ENCODE measurements at regions not wholly inside any gene's neighbourhood (a gene's known extent, or its start where the extent isn't known, plus 50 kb on each side); places are given as distances from the start of the nearest gene placed in this dataset.

GRCh38 chr17:13281626-13282025 lies 263.8 kb upstream of the ELAC2 start (continued):
- TF ChIP-seq, protein P1, sequence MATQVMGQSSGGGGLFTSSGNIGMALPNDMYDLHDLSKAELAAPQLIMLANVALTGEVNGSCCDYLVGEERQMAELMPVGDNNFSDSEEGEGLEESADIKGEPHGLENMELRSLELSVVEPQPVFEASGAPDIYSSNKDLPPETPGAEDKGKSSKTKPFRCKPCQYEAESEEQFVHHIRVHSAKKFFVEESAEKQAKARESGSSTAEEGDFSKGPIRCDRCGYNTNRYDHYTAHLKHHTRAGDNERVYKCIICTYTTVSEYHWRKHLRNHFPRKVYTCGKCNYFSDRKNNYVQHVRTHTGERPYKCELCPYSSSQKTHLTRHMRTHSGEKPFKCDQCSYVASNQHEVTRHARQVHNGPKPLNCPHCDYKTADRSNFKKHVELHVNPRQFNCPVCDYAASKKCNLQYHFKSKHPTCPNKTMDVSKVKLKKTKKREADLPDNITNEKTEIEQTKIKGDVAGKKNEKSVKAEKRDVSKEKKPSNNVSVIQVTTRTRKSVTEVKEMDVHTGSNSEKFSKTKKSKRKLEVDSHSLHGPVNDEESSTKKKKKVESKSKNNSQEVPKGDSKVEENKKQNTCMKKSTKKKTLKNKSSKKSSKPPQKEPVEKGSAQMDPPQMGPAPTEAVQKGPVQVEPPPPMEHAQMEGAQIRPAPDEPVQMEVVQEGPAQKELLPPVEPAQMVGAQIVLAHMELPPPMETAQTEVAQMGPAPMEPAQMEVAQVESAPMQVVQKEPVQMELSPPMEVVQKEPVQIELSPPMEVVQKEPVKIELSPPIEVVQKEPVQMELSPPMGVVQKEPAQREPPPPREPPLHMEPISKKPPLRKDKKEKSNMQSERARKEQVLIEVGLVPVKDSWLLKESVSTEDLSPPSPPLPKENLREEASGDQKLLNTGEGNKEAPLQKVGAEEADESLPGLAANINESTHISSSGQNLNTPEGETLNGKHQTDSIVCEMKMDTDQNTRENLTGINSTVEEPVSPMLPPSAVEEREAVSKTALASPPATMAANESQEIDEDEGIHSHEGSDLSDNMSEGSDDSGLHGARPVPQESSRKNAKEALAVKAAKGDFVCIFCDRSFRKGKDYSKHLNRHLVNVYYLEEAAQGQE (IDR thresholded peaks at IDR 0.05; ENCODE audit: unreplicated experiment) = no peak
- TF ChIP-seq NANOG (IDR thresholded peaks at IDR 0.05; ENCODE audit: borderline replicate concordance) = no peak
- TF ChIP-seq JUNB (IDR thresholded peaks at IDR 0.05; ENCODE audit: unreplicated experiment) = no peak

DNA sequence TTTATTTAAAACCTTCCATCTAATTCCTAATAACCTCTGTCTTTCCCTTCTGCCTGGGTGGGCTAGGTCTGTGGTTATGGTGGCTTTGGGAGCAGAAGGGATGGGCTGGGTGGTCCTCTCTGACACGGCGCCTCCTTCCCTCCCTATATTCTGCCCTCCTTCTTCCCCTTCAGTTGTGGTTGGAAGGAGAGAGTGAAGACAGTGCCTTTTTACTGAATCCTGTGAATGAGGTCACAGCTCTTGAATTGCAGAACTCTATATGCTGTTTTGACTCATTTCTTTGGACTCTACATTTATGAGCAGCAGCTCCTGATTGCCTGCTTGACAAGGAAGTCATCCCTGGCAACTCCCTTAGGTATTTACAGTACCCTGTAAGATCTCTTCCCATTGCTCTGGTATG lies 256.0 kb upstream of the ELAC2 start:
- Histone ChIP-seq H3K27ac (ENCODE audit: low read depth) (no peak overlapping the region), H3K79me2 (replicated peaks; ENCODE audit: insufficient read depth) (no peaks in the 10 kb centered on the region), H3F3A (replicated peaks; ENCODE audit: low read depth) (no peaks in the 10 kb centered on the region), H3K4me2 (no peak overlapping the region), H3K27me3 (ENCODE audit: insufficient read depth) (no peaks in the 10 kb centered on the region), H3K9me2 (ENCODE audit: insufficient read depth) (no peaks in the 10 kb centered on the region; the same call in 1 of the 2 replicates), H2AFZ (no peak overlapping the region), H3K4me1 (ENCODE audit: insufficient read depth) (no peaks in the 10 kb centered on the region), H3K36me3 (ENCODE audit: insufficient read depth) (no peaks in the 10 kb centered on the region), H3K4me3 (no peak overlapping the region), H4K20me1 (replicated peaks; ENCODE audit: insufficient read depth) (no peaks in the 10 kb centered on the region)
- no peak overlapping the region for H3K4me3 Mint-ChIP-seq
- no peaks in the 10 kb centered on the region for H3K4me1 Mint-ChIP-seq
- no peaks in the 10 kb centered on the region for H3K36me3 Mint-ChIP-seq (ENCODE audit: low read depth)
- no peaks in the 10 kb centered on the region; the same call in 2 of the 3 replicates for H3K9me3 Mint-ChIP-seq
- no peak overlapping the region for H3K27ac Mint-ChIP-seq
- peaks cover 8% of the 10 kb centered on the region for H3K27me3 Mint-ChIP-seq (ENCODE audit: insufficient read depth, low read depth, poor library complexity)
- DNase-seq (ENCODE audit: low spot score) = no peak
- ATAC-seq = no peak
- TF ChIP-seq ZNF114 (CRISPR knock-in tag; IDR thresholded peaks at IDR 0.05) = no peak
- no peak for TF ChIP-seq EZH2 (IDR thresholded peaks at IDR 0.05; ENCODE audit: low read depth, unreplicated experiment)
- TF ChIP-seq, protein P1 (IDR thresholded peaks at IDR 0.05; ENCODE audit: unreplicated experiment) = no peak
- TF ChIP-seq, protein P2, sequence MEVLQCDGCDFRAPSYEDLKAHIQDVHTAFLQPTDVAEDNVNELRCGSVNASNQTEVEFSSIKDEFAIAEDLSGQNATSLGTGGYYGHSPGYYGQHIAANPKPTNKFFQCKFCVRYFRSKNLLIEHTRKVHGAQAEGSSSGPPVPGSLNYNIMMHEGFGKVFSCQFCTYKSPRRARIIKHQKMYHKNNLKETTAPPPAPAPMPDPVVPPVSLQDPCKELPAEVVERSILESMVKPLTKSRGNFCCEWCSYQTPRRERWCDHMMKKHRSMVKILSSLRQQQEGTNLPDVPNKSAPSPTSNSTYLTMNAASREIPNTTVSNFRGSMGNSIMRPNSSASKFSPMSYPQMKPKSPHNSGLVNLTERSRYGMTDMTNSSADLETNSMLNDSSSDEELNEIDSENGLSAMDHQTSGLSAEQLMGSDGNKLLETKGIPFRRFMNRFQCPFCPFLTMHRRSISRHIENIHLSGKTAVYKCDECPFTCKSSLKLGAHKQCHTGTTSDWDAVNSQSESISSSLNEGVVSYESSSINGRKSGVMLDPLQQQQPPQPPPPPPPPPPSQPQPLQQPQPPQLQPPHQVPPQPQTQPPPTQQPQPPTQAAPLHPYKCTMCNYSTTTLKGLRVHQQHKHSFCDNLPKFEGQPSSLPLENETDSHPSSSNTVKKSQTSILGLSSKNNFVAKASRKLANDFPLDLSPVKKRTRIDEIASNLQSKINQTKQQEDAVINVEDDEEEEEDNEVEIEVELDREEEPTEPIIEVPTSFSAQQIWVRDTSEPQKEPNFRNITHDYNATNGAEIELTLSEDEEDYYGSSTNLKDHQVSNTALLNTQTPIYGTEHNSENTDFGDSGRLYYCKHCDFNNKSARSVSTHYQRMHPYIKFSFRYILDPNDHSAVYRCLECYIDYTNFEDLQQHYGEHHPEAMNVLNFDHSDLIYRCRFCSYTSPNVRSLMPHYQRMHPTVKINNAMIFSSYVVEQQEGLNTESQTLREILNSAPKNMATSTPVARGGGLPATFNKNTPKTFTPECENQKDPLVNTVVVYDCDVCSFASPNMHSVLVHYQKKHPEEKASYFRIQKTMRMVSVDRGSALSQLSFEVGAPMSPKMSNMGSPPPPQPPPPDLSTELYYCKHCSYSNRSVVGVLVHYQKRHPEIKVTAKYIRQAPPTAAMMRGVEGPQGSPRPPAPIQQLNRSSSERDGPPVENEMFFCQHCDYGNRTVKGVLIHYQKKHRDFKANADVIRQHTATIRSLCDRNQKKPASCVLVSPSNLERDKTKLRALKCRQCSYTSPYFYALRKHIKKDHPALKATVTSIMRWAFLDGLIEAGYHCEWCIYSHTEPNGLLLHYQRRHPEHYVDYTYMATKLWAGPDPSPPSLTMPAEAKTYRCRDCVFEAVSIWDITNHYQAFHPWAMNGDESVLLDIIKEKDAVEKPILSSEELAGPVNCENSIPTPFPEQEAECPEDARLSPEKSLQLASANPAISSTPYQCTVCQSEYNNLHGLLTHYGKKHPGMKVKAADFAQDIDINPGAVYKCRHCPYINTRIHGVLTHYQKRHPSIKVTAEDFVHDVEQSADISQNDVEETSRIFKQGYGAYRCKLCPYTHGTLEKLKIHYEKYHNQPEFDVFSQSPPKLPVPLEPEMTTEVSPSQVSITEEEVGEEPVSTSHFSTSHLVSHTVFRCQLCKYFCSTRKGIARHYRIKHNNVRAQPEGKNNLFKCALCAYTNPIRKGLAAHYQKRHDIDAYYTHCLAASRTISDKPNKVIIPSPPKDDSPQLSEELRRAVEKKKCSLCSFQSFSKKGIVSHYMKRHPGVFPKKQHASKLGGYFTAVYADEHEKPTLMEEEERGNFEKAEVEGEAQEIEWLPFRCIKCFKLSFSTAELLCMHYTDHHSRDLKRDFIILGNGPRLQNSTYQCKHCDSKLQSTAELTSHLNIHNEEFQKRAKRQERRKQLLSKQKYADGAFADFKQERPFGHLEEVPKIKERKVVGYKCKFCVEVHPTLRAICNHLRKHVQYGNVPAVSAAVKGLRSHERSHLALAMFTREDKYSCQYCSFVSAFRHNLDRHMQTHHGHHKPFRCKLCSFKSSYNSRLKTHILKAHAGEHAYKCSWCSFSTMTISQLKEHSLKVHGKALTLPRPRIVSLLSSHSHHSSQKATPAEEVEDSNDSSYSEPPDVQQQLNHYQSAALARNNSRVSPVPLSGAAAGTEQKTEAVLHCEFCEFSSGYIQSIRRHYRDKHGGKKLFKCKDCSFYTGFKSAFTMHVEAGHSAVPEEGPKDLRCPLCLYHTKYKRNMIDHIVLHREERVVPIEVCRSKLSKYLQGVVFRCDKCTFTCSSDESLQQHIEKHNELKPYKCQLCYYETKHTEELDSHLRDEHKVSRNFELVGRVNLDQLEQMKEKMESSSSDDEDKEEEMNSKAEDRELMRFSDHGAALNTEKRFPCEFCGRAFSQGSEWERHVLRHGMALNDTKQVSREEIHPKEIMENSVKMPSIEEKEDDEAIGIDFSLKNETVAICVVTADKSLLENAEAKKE (CRISPR knock-in tag; IDR thresholded peaks at IDR 0.05) = no peak
- no peak for TF ChIP-seq CREB1 (CRISPR knock-in tag; IDR thresholded peaks at IDR 0.05; ENCODE audit: low read depth)
- no peak for TF ChIP-seq STAT1 (IDR thresholded peaks at IDR 0.05; ENCODE audit: unreplicated experiment)
- no peak for TF ChIP-seq NANOG (IDR thresholded peaks at IDR 0.05; ENCODE audit: borderline replicate concordance)
- TF ChIP-seq EZH2phosphoT487 (IDR thresholded peaks at IDR 0.05; ENCODE audit: unreplicated experiment) = no peak
- TF ChIP-seq, protein P3, sequence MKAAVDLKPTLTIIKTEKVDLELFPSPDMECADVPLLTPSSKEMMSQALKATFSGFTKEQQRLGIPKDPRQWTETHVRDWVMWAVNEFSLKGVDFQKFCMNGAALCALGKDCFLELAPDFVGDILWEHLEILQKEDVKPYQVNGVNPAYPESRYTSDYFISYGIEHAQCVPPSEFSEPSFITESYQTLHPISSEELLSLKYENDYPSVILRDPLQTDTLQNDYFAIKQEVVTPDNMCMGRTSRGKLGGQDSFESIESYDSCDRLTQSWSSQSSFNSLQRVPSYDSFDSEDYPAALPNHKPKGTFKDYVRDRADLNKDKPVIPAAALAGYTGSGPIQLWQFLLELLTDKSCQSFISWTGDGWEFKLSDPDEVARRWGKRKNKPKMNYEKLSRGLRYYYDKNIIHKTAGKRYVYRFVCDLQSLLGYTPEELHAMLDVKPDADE (IDR thresholded peaks at IDR 0.05) = no peak
- TF ChIP-seq ZNF331 (CRISPR knock-in tag; IDR thresholded peaks at IDR 0.05; ENCODE audit: low read depth) = no peak
- no peak for TF ChIP-seq JUNB (IDR thresholded peaks at IDR 0.05; ENCODE audit: unreplicated experiment)
